GM12878 (cell line): ENCODE measurements at regions not wholly inside any gene's neighbourhood (a gene's known extent, or its start where the extent isn't known, plus 50 kb on each side); places are given as distances from the start of the nearest gene placed in this dataset.

Source experiments
- ATAC-seq: fragments of 200-7000 bp; cut with Tn5 transposase; 3 replicates; pipeline ENCODE4 v1.9.1; 2020; ENCODE audit warnings: mild to moderate bottlenecking, moderate library complexity
- BruUV-seq: library from RNA; stranded (reverse); fragments of 400-500 nt; replicated peaks from 2 replicates; lab custom pipeline; 2021; lab: Mats Ljungman, UMichigan
- CTCF ChIA-PET: fragments of 300-600 bp; sonication (Branson Sonifier 250); formaldehyde crosslinking; extraction: SDS; loops from one replicate; lab custom pipeline; 2021; ENCODE audit warnings: inconsistent platforms; lab: Yijun Ruan, JAX
- POLR2A ChIA-PET: fragments of 350-600 bp; formaldehyde crosslinking; extraction: SDS; loops from one replicate; lab custom pipeline; 2021; ENCODE audit warnings: inconsistent platforms; lab: Charles Lee
- RAD21 ChIA-PET: fragments of 300-600 bp; sonication (Branson Sonifier 250); formaldehyde crosslinking; loops from one replicate; lab custom pipeline; 2023; ENCODE audit warnings: antibody characterized with exemption; ENCODE audit not compliant: unreplicated experiment; lab: Charles Lee
- SMC1A ChIA-PET: fragments of 300-600 bp; sonication (Branson Sonifier 250); formaldehyde crosslinking; loops from one replicate; lab custom pipeline; 2023; ENCODE audit not compliant: unreplicated experiment, uncharacterized antibody; lab: Charles Lee
- DNase-seq: peaks from one replicate; pipeline ENCODE4 v3.0.0-alpha.2; 2011; ENCODE audit warnings: low read depth, low spot score
- FAIRE-seq: peaks from 3 replicates; lab custom pipeline; 2011; peaks lifted over from hg19 to GRCh38; lab: Jason Lieb, UNC
- H2AFZ ChIP-seq: 2 replicates; pipeline ENCODE4 v1.6.0; 2011; ENCODE audit warnings: low read depth, low read length, control low read depth; ENCODE audit not compliant: control insufficient read depth
- H3K27ac ChIP-seq: 2 replicates; pipeline ENCODE4 v1.5.1; 2011; ENCODE audit warnings: control low read depth; ENCODE audit not compliant: control insufficient read depth, insufficient read depth
- H3K27me3 ChIP-seq, 2 experiments: replicated peaks in 1 of 2; 2 replicates each; pipeline versions ENCODE4 v1.6.0 to v1.6.1; 2011; ENCODE audit warnings: low read length in 1 of 2; ENCODE audit not compliant: control insufficient read depth in 2 of 2, insufficient read depth in 2 of 2
- H3K36me3 ChIP-seq, 2 experiments: 2 replicates each; pipeline ENCODE4 v1.5.1; 2011; ENCODE audit warnings: low read length in 1 of 2; ENCODE audit not compliant: control insufficient read depth in 2 of 2, insufficient read depth in 2 of 2
- H3K4me1 ChIP-seq: 2 replicates; pipeline ENCODE4 v1.6.1; 2011; ENCODE audit warnings: mild to moderate bottlenecking, low read length, moderate library complexity, mixed read lengths; ENCODE audit not compliant: control insufficient read depth, insufficient read depth
- H3K4me2 ChIP-seq: 2 replicates; pipeline ENCODE4 v1.6.0; 2011; ENCODE audit warnings: control low read depth; ENCODE audit not compliant: control insufficient read depth, insufficient read depth
- H3K4me3 ChIP-seq: fragments of 200-600 bp; sonication (generic); 2 replicates; pipeline ENCODE4 v1.5.1; 2016
- H3K79me2 ChIP-seq: 2 replicates; pipeline ENCODE4 v1.6.0; 2011; ENCODE audit warnings: low read length; ENCODE audit not compliant: control insufficient read depth, insufficient read depth
- H3K9ac ChIP-seq: 2 replicates; pipeline ENCODE4 v1.8.0; 2011; ENCODE audit warnings: low read length, control low read depth, mixed read lengths; ENCODE audit not compliant: control insufficient read depth, insufficient read depth
- H3K9me3 ChIP-seq: replicated peaks from 3 replicates; pipeline ENCODE4 v1.5.1; 2011; ENCODE audit warnings: mild to moderate bottlenecking, low read length; ENCODE audit not compliant: control insufficient read depth, insufficient read depth
- H4K20me1 ChIP-seq: 2 replicates; pipeline ENCODE4 v1.6.0; 2011; ENCODE audit not compliant: control insufficient read depth, insufficient read depth
- E4F1 ChIP-seq: fragments of 450-650 bp; IDR thresholded peaks from 2 replicates; pipeline ENCODE4 v1.6.1; 2018; ENCODE audit warnings: borderline replicate concordance, mild to moderate bottlenecking; ENCODE audit not compliant: partially characterized antibody
- HSF1 ChIP-seq: fragments of 150-350 bp; IDR thresholded peaks from 2 replicates; pipeline ENCODE4 v1.6.1; 2014; ENCODE audit warnings: mild to moderate bottlenecking, low read depth, low read length
- YY1 ChIP-seq: IDR thresholded peaks from 2 replicates; pipeline ENCODE4 v1.6.1; 2011; ENCODE audit warnings: low read depth, mild to moderate bottlenecking, low read length
- WGBS: methylation state at CpG from one replicate; pipeline ENCODE4 v1.1.6; 2016; ENCODE audit warnings: low lambda C conversion rate; ENCODE audit not compliant: insufficient replicate concordance, insufficient coverage; ENCODE audit errors: missing lambda C conversion rate; 5-methylcytosine and 5-hydroxymethylcytosine counted together
- in situ Hi-C: fragments of 300-500 bp; cut with MboI; formaldehyde crosslinking; loops from 9 replicates; pipeline ENCODE4 v1.14.3; 2018; ENCODE audit warnings: mixed read lengths
- intact Hi-C: fragments of 100-400 bp; cut with micrococcal nuclease; formaldehyde crosslinking; loops from one replicate; pipeline ENCODE4 v1.14.2; 2022; ENCODE audit not compliant: unreplicated experiment
- TF ChIP-seq, protein P1 (sequence below): fragments of 450-650 bp; IDR thresholded peaks from 2 replicates; pipeline ENCODE4 v1.6.1; 2018; ENCODE audit warnings: mild to moderate bottlenecking, low read depth, moderate library complexity; ENCODE audit not compliant: partially characterized antibody

- TF ChIP-seq, protein P1, sequence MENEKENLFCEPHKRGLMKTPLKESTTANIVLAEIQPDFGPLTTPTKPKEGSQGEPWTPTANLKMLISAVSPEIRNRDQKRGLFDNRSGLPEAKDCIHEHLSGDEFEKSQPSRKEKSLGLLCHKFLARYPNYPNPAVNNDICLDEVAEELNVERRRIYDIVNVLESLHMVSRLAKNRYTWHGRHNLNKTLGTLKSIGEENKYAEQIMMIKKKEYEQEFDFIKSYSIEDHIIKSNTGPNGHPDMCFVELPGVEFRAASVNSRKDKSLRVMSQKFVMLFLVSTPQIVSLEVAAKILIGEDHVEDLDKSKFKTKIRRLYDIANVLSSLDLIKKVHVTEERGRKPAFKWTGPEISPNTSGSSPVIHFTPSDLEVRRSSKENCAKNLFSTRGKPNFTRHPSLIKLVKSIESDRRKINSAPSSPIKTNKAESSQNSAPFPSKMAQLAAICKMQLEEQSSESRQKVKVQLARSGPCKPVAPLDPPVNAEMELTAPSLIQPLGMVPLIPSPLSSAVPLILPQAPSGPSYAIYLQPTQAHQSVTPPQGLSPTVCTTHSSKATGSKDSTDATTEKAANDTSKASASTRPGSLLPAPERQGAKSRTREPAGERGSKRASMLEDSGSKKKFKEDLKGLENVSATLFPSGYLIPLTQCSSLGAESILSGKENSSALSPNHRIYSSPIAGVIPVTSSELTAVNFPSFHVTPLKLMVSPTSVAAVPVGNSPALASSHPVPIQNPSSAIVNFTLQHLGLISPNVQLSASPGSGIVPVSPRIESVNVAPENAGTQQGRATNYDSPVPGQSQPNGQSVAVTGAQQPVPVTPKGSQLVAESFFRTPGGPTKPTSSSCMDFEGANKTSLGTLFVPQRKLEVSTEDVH = no peak
Measured at GRCh38 chr2:9744256-9745004, 98.8 kb upstream of the TAF1B start (continued).

- Histone ChIP-seq H3K9me3 (no peaks in the 10 kb centered on the region; the same call in 2 of the 3 replicates), H3K27me3 (peaks cover 0 to 2% of the 10 kb centered on the region in 2 experiments; a peak in 3 of 4 replicates)
- intact Hi-C loops = no loop called here
- no TSS peak for BruUV-seq
- CTCF ChIA-PET = no interaction called here
- in situ Hi-C loops = no loop called here
- TF ChIP-seq YY1 = no peak
- no peak for TF ChIP-seq E4F1
- TF ChIP-seq HSF1 = no peak
- TF ChIP-seq, all 136 proteins: peak for 0
- Histone ChIP-seq H3K27ac (no peak overlapping the region), H4K20me1 (no peaks in the 10 kb centered on the region), H3K4me2 (no peak overlapping the region), H2AFZ (no peak overlapping the region), H3K4me3 (no peak overlapping the region), H3K9ac (no peak overlapping the region), H3K4me1 (peaks cover 3% of the 10 kb centered on the region; the same call in 1 of the 2 replicates), H3K36me3 (no peaks in the 10 kb centered on the region), H3K79me2 (no peaks in the 10 kb centered on the region)
- ChIA-PET SMC1A (no interaction called here), RAD21 (no interaction called here), POLR2A (interaction anchor here (0.6 kb wide), 1 partner anchor 95 kb away, joined by 4 read pairs; no protein-coding TSS in a partner anchor)
- WGBS = 50% methylated on average over 3 of the region's 3 CpGs
- DNase-seq (no peak), FAIRE-seq (no peak), ATAC-seq (no peak)
Measured at GRCh38 chr2:9745153-9745899, 97.9 kb upstream of the TAF1B start.
